ENCODE measurements at regions not wholly inside any gene's neighbourhood (a gene's known extent, or its start where the extent isn't known, plus 50 kb on each side); places are given as distances from the start of the nearest gene placed in this dataset.

GRCh38 chrY:8618302-8618701 is 719.0 kb upstream of the TSPY4 start:
- DNase-seq (ENCODE audit: low read depth, low spot score) (no peak), FAIRE-seq (no peak)
- no peak overlapping the region for H3K9ac ChIP-seq (replicated peaks; ENCODE audit: extremely low read depth, insufficient read depth, low read length)
- ChIA-PET CTCF (no interaction called here), POLR2A (no interaction called here)
- dilution Hi-C loops (cut with MboI; ENCODE audit: extremely low pct_ligation_motif_present, low sequenced_read_pairs) = no loop called here
- no peak overlapping the region for H3K4me2 ChIP-seq (ENCODE audit: insufficient read depth, low read length)
- H3K27ac ChIP-seq (ENCODE audit: insufficient read depth, low read depth, low read length) = no peak overlapping the region
- no peaks in the 10 kb centered on the region for H3K36me3 ChIP-seq (ENCODE audit: control insufficient read depth in 2 of 2, extremely low read depth in 1 of 2, insufficient read depth in 2 of 2, low read length in 2 of 2)
- intact Hi-C loops (cut with micrococcal nuclease) = no loop called here
- no peaks in the 10 kb centered on the region for H3K4me1 ChIP-seq (ENCODE audit: control insufficient read depth, extremely low read depth, insufficient read depth, low read length)
- H3K79me2 ChIP-seq (ENCODE audit: control insufficient read depth, insufficient read depth, low read length) = no peaks in the 10 kb centered on the region
- no peaks in the 10 kb centered on the region for H3K27me3 ChIP-seq (ENCODE audit: control insufficient read depth in 2 of 2, insufficient read depth in 2 of 2, low read length in 2 of 2)
- no TSS peak for BruUV-seq (replicated peaks)
- no peak overlapping the region for H3K4me3 ChIP-seq (replicated peaks in 1 of 3; ENCODE audit: insufficient read depth in 1 of 3, low read depth in 1 of 3, low read length in 3 of 3)
- H3K9me3 ChIP-seq (replicated peaks; ENCODE audit: control insufficient read depth, insufficient read depth, low read length) = no peaks in the 10 kb centered on the region
- H3K9me1 ChIP-seq (replicated peaks; ENCODE audit: control insufficient read depth, extremely low read depth, insufficient read depth, low read length) = no peaks in the 10 kb centered on the region
- no peak for TF ChIP-seq POLR2AphosphoS5 (IDR thresholded peaks at IDR 0.05; ENCODE audit: insufficient read depth, low read depth, low read length)
- no peak for TF ChIP-seq CTCF (IDR thresholded peaks at IDR 0.05; ENCODE audit: extremely low read depth in 1 of 2, insufficient read depth in 1 of 2, low read depth in 1 of 2, low read length in 2 of 2)
- no peak for TF ChIP-seq JUN (IDR thresholded peaks at IDR 0.05; ENCODE audit: borderline replicate concordance, insufficient read depth, insufficient read length, low read depth)
- no peak for TF ChIP-seq EZH2 (IDR thresholded peaks at IDR 0.05; ENCODE audit: borderline replicate concordance, low read depth, low read length, severe bottlenecking)
- TF ChIP-seq POLR2A (IDR thresholded peaks at IDR 0.05; ENCODE audit: low read depth, low read length) = no peak
- H4K20me1 ChIP-seq (replicated peaks; ENCODE audit: control insufficient read depth, extremely low read depth, insufficient read depth, low read length) = no peaks in the 10 kb centered on the region
- H2AFZ ChIP-seq (ENCODE audit: low read depth, low read length) = no peak overlapping the region

GRCh38 chrY:8622156-8622555 is 715.1 kb upstream of the TSPY4 start:
- TF ChIP-seq EZH2 (IDR thresholded peaks at IDR 0.05; ENCODE audit: borderline replicate concordance, low read depth, low read length, severe bottlenecking) (no peak), FOS (IDR thresholded peaks at IDR 0.05; ENCODE audit: borderline replicate concordance, insufficient read depth, low read length) (no peak), MYC (IDR thresholded peaks at IDR 0.05; ENCODE audit: low read depth, low read length) (no peak), CTCF (IDR thresholded peaks at IDR 0.05; ENCODE audit: extremely low read depth in 1 of 2, insufficient read depth in 1 of 2, low read depth in 1 of 2, low read length in 2 of 2) (no peak), MAX (IDR thresholded peaks at IDR 0.05; ENCODE audit: insufficient read depth, insufficient read length) (no peak), POLR2AphosphoS5 (IDR thresholded peaks at IDR 0.05; ENCODE audit: insufficient read depth, low read depth, low read length) (no peak), POLR2A (IDR thresholded peaks at IDR 0.05; ENCODE audit: low read depth, low read length) (no peak), JUN (IDR thresholded peaks at IDR 0.05; ENCODE audit: borderline replicate concordance, insufficient read depth, insufficient read length, low read depth) (no peak), GATA2 (IDR thresholded peaks at IDR 0.05; ENCODE audit: insufficient read depth, insufficient read length, low read depth, low read length) (no peak)
- POLR2A ChIA-PET = no interaction called here
- Histone ChIP-seq H2AFZ (ENCODE audit: low read depth, low read length) (no peak overlapping the region), H3K27me3 (ENCODE audit: control insufficient read depth in 2 of 2, insufficient read depth in 2 of 2, low read length in 2 of 2) (no peaks in the 10 kb centered on the region), H3K4me1 (ENCODE audit: control insufficient read depth, extremely low read depth, insufficient read depth, low read length) (no peaks in the 10 kb centered on the region), H3K9me3 (replicated peaks; ENCODE audit: control insufficient read depth, insufficient read depth, low read length) (no peaks in the 10 kb centered on the region), H3K79me2 (ENCODE audit: control insufficient read depth, insufficient read depth, low read length) (no peaks in the 10 kb centered on the region), H3K4me3 (replicated peaks in 1 of 3; ENCODE audit: insufficient read depth in 1 of 3, low read depth in 1 of 3, low read length in 3 of 3) (no peak overlapping the region), H3K9ac (replicated peaks; ENCODE audit: extremely low read depth, insufficient read depth, low read length) (no peak overlapping the region), H4K20me1 (replicated peaks; ENCODE audit: control insufficient read depth, extremely low read depth, insufficient read depth, low read length) (no peaks in the 10 kb centered on the region), H3K27ac (ENCODE audit: insufficient read depth, low read depth, low read length) (no peak overlapping the region), H3K4me2 (ENCODE audit: insufficient read depth, low read length) (no peak overlapping the region), H3K36me3 (ENCODE audit: control insufficient read depth in 2 of 2, extremely low read depth in 1 of 2, insufficient read depth in 2 of 2, low read length in 2 of 2) (no peaks in the 10 kb centered on the region), H3K9me1 (replicated peaks; ENCODE audit: control insufficient read depth, extremely low read depth, insufficient read depth, low read length) (no peaks in the 10 kb centered on the region)
- dilution Hi-C loops (cut with MboI; ENCODE audit: extremely low pct_ligation_motif_present, low sequenced_read_pairs) (no loop called here), intact Hi-C loops (cut with micrococcal nuclease) (no loop called here)
- no peak for FAIRE-seq
- no TSS peak for BruUV-seq (replicated peaks)
- CTCF ChIA-PET = no interaction called here
- DNase-seq (ENCODE audit: low read depth, low spot score) = no peak

All from endothelial cell of umbilical vein (primary cell).